GM21723 (cell line): ENCODE measurements at regions not wholly inside any gene's neighbourhood (a gene's known extent, or its start where the extent isn't known, plus 50 kb on each side); places are given as distances from the start of the nearest gene placed in this dataset.

Source experiments
- ATAC-seq: cut with Tn5 transposase; IDR thresholded peaks from one replicate; pipeline ENCODE4 v1.9.1; 2021; ENCODE audit warnings: mild to moderate bottlenecking, moderate library complexity; ENCODE audit not compliant: unreplicated experiment

DNA sequence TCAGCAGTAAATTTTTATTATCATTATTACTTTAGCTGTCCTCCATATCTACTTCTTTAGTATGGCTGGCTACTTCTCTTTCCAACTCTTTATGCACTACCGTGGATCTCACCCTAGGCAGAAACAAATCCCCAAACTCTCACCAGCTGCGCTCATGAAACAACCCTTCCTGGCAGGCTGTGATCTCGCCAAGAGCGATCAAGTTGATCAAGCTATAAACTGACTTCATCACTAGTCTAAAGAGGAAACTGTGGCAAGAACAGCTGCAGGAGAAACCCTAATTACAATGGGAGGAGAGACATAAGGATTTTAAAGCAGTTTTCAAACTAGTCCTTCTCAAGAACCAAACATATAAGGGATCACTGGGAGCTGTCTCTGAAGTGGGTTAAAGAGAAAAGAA is 160.5 kb upstream of the PRSS58 start:
- ATAC-seq = no peak

DNA sequence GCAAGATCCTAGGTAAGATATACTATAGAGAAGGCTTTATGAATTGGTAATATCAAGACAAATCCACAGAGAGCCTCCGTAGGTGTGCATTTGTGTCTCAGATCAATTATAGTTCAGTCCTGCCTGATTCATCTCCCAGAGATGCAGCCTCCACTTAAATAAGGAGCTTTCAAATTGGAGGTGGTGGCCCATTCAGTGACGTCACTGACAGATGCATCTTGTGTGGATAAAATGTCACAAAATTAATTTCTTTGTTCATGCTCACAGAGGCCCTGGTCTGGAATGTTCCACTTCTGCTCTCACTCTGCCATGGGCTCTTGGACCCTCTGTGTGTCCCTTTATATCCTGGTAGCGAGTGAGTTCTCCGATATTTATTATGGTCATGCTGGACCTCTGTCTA is 157.1 kb upstream of the PRSS58 start:
- no peak for ATAC-seq

DNA sequence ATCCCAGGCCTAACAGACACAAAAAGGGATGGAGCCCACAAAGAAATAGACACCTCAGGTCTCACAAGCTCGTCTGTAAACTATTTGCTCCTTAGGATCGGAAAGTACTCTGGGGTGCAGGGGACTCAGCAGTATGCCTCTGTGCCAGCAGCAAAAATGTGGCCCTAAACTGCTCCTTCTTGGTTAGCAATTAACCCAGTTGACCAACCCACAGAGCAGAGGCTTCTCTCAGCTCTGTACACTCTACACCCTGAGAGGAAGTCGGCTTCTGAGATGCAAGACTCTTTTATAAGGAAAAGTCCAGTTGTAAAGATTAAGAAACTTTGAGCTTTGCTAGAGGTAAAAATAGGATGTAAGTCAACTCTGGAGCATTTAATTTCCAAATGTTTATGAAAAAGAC is 156.3 kb upstream of the PRSS58 start:
- no peak for ATAC-seq

DNA sequence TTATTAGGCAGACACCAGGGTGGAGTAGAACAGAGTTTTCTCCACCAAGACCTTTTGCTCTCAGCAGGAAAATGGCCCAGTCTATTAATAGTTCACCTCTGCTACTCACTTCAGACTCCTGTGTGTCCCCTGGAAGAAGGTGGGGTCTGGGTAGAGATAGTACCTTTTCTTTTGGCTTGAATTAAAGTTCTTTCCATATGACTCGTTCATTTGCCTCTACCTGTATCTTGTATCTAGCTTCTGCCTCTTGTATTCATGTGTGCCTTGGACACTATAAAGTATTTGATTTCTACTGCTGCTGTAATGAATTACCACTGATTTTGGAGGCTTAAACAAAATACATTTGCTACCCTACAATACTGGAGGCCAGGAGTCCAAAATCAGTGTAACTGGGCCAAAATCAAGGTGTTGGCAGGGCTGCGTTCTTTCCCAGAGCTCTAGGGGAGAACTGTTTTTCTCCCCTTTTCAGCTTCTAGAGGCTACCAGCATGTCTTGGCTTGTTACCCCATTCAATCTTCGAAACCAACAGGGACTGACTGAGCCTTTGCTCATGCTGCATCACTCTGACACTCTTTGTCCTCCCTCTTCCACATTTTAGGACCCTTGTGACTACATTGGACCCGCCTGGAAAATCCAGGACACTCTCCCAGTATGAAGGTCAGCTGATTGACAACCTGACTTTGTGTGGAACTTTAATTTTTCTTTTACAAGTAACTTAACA is 155.6 kb upstream of the PRSS58 start:
- ATAC-seq = no peak

DNA sequence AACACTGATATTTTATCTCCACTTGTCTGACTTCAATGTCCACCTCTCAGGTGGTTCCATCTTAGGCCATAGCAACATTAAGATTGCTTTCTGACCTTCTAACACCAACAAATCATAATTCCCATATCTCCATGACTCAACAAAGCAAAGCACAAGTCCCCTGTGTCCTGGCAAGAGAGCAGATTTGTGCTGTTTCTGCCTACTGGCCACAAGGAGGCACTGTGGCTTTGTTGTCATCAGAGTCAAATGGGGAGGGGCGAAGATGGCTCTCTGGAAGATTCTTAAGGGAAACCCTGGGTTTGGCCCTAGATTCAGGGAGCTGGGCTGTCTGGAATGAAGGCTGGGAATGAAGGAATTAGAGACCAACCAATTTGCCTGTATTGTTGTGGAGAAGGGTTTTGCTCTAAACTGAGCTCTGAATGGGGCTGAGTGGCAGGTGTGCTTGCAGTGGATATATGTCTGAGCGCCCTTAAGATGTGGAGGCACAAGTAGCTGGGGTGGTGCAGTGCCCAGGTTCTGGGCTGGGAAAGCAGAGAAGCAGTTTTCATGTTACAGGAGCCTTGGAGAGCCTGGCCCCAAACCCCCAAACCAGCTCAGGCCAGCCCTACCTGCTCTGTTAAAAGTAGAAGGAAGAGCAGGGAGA is 154.8 kb upstream of the PRSS58 start:
- ATAC-seq = peak; percentile 91

DNA sequence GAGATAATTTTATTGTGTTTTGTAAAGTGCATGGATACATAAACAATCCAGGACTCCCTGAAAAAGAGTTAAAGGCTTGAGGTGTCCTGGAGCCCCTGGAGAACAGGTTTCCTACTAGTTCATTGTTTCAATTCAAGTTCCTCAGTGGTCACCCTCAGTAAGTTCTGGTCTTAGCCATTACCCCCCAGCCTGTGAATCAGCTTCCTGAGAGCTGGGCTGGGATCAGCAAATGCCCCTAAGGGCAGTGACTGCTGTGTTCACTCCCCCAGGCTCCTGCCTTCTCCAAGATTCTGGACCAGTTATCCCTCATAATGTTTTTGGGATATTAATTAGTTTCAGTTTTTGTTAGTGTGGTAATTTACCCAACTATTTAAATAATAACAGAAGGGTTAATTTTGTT is 151.6 kb upstream of the PRSS58 start:
- ATAC-seq = no peak

DNA sequence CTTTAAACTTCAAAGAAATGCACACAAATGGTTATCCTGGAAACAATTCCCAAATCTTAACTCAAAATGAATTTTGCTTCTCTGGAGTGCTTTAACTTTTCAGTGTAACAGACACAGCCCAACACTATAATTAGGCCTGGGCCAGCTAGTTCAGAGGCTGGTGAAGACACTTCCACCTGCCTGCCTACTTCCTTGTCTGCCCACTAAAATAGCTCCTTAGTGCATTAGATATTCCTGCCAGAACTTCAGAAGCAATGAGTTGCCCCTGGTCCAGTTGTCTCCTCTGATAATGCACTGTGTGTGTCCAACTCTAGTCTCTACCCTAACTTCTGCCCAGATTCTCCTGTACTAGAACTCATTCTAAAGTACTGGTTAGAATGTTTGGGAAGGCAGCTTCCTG is 150.9 kb upstream of the PRSS58 start:
- ATAC-seq = no peak

DNA sequence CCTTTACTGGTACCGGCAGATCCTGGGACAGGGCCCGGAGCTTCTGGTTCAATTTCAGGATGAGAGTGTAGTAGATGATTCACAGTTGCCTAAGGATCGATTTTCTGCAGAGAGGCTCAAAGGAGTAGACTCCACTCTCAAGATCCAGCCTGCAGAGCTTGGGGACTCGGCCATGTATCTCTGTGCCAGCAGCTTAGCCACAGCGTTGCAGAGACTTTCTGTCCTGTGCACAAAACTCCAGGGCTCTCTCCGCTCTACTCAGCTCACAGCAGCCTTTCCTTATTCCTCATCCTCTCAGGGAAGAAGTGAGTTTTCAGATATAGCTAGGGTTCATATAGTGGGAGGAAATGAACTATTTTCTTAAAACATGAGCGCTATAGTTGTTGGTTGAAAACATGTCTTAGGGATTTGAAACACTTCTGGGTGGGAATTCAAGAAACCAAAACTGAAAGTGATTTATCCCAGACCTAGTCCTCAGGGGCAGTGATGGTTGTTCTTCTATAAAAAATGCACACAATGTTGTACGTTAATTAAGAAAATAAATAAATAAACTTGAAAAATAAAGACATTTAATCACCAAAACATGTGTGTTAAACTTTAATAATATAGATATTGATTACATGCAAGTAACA is 150.2 kb upstream of the PRSS58 start:
- ATAC-seq = no peak

DNA sequence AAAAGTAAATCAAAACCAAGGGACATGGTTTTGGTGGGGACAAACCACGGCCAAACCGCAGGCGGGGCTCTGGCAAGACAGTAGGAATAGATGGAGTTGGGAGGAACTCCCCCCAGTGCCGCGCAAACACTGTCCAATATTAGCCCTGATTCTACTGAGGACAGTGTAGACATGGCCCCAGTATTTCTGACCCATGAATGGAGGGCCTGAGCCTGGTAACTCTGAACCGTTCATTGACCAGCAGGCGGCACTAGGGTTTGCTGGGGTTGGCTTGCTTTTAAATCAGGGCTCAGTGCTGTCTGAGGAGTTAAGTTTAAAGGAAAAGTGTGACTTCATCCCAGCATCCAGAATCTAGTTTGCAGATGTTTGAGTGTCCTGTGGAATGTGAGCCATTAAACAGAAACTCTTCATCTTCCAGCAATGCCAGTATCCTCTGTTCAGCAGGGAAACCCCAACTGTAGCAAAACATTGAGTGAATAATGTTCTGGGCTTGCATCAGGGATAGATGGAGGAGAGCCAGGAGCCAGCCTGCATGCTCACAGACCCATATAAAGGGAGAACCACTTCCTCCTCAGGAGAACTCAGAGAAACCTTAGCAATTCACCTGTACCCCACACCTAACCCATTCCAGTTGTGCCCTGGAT is 147.4 kb upstream of the PRSS58 start:
- no peak for ATAC-seq

DNA sequence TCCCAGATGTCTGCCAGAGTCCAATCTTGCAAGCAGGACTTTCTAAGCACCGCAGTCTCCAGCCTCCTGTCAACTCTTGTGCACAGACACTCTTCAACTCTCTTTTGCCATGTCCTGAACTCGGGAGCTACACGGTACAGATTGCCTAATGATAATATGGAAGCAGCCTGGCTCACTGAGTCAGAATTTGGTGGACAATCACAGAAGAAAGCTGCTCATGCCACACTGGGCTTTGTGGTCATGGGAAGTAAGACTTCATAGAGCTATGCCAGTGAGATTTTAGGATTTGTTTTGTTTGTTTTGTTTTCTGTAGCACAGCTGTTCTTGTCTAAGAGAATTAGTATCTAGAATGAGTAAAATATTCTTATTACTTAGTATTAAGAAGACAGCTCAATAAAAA is 144.1 kb upstream of the PRSS58 start:
- no peak for ATAC-seq

DNA sequence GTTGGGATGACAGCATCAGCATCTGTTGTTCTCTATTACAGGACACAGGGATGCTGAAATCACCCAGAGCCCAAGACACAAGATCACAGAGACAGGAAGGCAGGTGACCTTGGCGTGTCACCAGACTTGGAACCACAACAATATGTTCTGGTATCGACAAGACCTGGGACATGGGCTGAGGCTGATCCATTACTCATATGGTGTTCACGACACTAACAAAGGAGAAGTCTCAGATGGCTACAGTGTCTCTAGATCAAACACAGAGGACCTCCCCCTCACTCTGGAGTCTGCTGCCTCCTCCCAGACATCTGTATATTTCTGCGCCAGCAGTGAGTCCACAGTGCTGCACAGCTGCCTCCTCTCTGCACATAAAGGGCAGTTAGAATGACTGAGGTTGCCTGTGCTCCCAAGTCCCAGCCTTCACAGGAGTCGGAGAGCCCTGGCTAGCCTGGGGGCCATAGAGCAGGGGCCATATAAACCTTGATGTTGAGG is 142.2 kb upstream of the PRSS58 start:
- ATAC-seq = no peak

DNA sequence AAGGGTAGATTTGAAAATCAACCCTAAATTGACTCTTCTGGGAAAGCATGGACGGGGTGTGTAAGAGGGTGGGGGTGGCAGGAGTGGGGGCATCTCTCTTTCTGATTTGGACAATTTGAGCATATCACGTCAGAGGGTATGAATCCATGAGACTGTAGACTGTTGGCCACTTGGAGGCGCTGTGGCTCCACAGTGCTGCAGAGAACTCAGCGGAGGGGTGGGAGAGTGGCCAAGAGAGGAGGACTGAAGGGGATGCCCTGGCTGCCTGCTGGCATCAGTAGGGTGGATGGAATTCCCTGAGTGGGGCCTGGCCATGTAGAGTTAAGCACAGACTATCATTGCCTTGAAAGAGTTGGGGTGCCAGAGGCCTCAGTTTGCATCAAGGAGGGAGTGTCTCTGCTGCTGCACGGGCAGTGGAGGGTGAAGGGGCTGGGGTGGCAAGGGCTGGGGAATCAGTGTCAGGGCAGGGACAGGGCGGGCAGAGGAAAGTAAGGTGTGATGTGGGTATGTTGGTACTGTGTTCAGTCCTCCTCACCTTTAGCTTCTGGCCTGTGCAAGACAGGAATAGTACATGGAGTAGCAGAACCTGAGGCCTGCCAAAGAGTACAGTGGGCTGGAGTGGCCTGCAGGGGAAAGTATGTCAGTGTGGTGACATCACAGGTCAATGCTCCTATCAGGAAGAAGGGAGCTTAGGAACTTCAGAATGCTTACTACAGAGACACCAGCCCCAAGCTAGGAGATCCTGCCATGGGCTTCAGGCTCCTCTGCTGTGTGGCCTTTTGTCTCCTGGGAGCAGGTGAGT is 133.5 kb upstream of the PRSS58 start:
- ATAC-seq = no peak

DNA sequence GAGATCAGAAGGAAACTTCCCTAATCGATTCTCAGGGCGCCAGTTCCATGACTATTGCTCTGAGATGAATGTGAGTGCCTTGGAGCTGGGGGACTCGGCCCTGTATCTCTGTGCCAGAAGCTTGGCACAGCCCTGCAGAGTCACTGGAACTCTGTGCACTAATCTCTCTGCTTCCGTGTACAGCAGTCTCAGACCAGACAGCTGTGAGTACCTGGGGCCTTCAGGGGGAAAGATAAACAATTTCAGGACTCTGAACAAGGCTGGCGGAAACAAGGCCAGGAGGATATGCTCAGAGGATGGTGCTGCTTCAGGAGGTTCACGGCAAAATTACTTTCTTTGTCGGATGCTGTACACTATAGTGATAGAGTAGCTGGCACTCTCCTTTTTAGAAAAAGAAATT is 131.7 kb upstream of the PRSS58 start:
- ATAC-seq = no peak

DNA sequence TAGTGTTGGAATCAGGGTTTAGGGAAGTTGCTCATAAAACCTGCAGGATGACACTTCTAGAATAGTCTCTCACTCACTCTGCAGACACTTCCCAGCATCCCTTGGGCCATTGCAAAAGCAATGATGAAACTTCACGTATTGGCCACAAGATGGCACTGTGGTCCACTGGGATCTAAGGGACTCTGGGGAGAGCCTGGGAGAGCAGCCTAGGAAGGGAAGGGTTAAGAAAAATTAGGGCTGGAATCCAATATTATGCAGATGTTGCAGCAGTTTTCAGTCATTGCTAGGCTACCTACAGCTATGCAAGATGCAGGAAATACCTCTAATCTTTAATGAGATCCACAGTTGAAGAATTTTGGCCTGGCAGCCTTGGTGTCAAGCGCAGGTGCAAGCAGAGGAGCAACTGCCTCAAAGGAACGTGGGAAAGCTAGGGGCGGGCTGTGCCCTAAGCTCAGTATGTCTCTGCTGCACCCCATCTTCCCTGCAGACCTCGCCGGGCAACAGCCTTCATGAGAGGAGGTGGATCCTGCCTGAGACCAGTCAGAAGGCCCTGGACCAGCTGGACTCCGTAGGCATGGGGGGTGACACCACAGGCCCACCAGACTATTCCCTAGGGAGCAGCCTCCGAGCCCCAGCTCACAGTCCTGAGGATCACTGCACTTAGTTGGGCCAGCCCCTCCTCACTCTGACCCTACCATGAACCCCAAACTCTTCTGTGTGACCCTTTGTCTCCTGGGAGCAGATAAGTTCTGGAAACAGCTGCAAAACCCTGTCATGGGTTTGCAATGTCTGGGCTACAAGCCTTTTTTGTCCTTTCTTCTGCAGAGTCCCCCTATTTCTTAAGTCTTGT is 127.9 kb upstream of the PRSS58 start:
- peak; percentile 77 for ATAC-seq

DNA sequence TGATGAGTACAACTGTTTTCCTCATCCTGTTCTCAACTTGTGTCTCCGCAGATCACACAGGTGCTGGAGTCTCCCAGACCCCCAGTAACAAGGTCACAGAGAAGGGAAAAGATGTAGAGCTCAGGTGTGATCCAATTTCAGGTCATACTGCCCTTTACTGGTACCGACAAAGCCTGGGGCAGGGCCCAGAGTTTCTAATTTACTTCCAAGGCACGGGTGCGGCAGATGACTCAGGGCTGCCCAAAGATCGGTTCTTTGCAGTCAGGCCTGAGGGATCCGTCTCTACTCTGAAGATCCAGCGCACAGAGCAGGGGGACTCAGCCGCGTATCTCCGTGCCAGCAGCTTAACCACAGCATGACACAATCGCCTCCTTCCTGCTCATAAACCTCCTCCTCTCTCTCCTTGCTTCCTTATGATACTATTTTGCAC is 126.7 kb upstream of the PRSS58 start:
- peak; percentile 58 for ATAC-seq

DNA sequence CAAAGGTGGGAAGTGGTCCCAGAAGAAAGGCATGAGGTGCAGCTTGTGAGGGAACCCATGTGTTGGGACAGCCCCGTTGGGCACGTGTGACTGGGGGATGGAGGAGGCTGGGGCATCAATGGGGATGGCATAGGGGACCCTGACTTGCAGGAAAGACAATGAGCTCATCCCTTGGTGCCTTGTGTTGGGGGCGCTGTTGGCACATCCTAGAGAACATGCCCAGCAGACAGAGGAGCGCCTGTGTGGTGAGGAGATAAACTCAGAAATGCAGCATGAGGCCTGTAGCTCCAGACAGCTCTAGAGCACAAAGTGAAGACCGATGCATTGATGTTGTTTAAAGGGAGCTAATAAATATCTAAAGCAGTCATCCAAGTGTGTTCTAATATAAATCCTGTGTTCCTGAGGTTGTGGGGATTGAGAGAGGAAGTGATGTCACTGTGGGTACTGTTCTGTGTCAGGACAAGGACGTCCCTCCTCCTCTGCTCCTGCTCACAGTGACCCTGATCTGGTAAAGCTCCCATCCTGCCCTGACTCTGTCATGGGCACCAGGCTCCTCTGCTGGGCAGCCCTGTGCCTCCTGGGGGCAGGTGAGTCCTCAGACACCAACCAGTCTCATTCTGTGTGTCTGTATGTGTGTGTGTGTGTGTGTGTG is 126.1 kb upstream of the PRSS58 start:
- ATAC-seq = peak; percentile 40

DNA sequence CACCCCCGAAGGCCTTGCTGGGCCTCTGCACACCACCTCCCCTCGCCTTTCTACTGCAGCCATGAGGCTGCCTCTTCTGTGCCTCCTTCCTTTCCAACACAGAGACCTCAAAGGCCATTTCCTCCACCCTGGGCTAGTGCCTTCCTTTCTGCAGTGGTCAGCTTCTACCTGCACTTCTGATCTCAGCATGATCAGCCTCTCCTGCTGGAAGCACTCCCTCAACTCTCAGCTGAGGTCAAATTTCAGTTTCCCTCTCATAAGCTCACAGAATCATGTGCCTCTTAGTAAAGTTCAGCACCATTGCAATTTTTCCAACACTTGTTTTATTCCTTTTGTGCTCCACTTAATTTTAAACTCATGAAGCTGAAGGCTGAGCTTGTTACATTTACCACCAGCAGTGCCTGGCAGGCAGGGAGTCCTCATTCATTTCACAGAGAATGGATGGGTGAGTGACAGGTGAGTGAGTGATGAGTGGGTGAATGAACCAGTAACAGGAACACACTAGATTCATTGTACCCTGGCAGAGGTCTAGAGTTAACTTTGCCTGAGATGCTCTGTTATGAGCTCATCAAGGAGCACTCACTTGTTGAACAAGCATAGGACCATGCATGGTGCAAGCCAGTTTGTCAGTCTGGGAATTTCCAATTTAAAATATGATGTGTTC is 124.0 kb upstream of the PRSS58 start:
- no peak for ATAC-seq

DNA sequence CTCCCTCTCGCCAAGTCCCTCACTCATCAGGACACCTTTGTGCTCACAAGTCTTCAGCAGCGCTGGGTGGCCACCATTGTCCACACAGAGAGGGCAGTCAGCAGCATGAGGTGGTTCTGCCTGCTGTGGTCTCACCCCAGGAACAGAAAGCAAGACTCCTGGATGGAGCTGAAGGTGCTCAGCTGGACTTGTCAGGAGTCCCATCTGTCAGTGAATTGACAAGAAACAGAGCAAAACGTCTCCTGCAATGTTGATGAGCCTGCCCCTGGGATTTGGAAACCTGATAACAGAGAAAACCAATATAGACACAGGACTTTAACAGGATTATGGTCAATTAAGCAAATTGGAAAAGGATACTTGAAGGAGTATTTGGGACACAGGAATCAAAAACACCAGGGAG is 122.2 kb upstream of the PRSS58 start:
- no peak for ATAC-seq
